ENCODE measurements at regions not wholly inside any gene's neighbourhood (a gene's known extent, or its start where the extent isn't known, plus 50 kb on each side); places are given as distances from the start of the nearest gene placed in this dataset.
A peak's percentile ranks its signal among the peaks of the same experiment; 100 is the strongest.

DNA sequence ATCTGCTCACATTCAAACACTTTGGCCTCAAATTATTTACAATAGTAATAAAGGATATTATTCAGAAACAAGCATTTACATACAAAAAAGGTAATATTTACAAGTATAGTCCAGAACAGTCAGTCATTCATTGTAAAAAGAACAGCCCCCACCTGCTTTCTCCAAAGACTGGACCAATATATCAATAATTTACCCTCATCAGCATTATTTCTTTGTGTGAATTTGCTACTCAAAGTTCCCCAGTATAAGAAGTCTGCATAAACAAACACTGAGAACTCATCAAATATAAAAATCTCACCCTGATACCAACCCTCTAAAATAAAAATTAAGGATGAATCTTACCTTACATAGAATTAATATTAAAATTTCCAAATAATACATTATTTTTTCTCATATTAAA, 267.8 kb upstream of the POU5F2 start:
- Mint-ChIP-seq H3K4me3 (ENCODE audit: unreplicated experiment) (no peak overlapping the region), H3K27ac (ENCODE audit: low read depth, unreplicated experiment) (no peak overlapping the region), H3K27me3 (ENCODE audit: insufficient read depth, unreplicated experiment) (no peaks in the 10 kb centered on the region), H3K36me3 (ENCODE audit: insufficient read depth, unreplicated experiment) (peaks cover 8% of the 10 kb centered on the region), H3K4me1 (ENCODE audit: insufficient read depth, unreplicated experiment) (peaks cover 6% of the 10 kb centered on the region), H3K9me3 (ENCODE audit: unreplicated experiment) (peaks cover 10% of the 10 kb centered on the region)
- BruUV-seq (replicated peaks) = no TSS peak
- TF ChIP-seq, protein P1, sequence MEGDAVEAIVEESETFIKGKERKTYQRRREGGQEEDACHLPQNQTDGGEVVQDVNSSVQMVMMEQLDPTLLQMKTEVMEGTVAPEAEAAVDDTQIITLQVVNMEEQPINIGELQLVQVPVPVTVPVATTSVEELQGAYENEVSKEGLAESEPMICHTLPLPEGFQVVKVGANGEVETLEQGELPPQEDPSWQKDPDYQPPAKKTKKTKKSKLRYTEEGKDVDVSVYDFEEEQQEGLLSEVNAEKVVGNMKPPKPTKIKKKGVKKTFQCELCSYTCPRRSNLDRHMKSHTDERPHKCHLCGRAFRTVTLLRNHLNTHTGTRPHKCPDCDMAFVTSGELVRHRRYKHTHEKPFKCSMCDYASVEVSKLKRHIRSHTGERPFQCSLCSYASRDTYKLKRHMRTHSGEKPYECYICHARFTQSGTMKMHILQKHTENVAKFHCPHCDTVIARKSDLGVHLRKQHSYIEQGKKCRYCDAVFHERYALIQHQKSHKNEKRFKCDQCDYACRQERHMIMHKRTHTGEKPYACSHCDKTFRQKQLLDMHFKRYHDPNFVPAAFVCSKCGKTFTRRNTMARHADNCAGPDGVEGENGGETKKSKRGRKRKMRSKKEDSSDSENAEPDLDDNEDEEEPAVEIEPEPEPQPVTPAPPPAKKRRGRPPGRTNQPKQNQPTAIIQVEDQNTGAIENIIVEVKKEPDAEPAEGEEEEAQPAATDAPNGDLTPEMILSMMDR (IDR thresholded peaks at IDR 0.05; ENCODE audit: unreplicated experiment) = no peak
- ChIA-PET CTCF (no interaction called here), POLR2A (no interaction called here)
- intact Hi-C loops (cut with micrococcal nuclease) = no loop called here
- no peak for DNase-seq (ENCODE audit: unreplicated experiment)

DNA sequence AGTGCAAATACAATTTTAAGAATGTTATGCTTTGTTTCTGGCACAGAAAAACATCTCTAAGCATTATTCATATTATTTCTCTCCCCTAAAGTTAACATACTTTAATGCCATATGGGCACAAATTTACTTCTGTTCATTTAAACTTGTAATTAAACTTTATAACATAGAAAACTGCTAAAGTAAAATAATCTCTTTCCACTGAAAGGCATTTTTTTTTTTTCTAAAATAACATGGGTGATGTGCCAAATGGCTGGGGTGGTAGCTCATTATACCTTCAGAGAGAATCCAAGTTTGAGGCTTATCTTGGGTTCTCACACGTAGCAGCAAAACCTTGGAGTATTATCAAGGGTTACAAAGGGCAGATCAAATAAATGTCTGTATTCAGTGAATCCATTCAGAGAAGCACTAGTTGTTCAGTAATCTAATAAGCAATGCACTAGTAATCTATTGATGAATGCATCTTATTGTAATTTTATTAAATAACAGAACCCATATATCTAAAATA, 257.6 kb upstream of the POU5F2 start:
- H3K4me3 Mint-ChIP-seq (ENCODE audit: unreplicated experiment) = no peak overlapping the region
- H3K9me3 Mint-ChIP-seq (ENCODE audit: unreplicated experiment) = peaks cover 7% of the 10 kb centered on the region

DNA sequence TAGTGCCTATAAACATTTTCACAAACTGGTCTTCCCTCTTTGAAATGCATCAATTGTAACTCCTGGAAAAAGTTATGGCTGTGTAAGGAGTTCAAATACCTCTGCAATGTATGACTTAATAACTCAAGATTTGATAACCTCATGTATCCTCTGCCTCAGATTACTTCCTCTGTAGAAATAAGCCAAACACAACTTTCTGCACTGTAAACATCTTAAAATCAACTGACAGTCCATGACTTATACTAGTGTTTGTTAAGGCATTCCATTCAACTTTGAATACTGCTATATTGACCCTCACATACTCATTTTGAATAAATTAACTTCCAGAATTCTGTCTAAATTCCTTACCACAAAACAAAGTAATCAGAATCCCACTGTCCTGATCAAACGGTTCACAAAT, 256.2 kb upstream of the POU5F2 start:
- DNase-seq (ENCODE audit: unreplicated experiment) = no peak
- POLR2A ChIA-PET = no interaction called here
- Mint-ChIP-seq H3K4me1 (ENCODE audit: insufficient read depth, unreplicated experiment) (no peaks in the 10 kb centered on the region), H3K4me3 (ENCODE audit: unreplicated experiment) (no peak overlapping the region), H3K36me3 (ENCODE audit: insufficient read depth, unreplicated experiment) (no peaks in the 10 kb centered on the region), H3K9me3 (ENCODE audit: unreplicated experiment) (peaks cover 7% of the 10 kb centered on the region), H3K27ac (ENCODE audit: low read depth, unreplicated experiment) (no peak overlapping the region), H3K27me3 (ENCODE audit: insufficient read depth, unreplicated experiment) (no peaks in the 10 kb centered on the region)
- CTCF ChIA-PET = no interaction called here
- BruUV-seq (replicated peaks) = no TSS peak
- intact Hi-C loops (cut with micrococcal nuclease) = no loop called here
- TF ChIP-seq, protein P1 (IDR thresholded peaks at IDR 0.05; ENCODE audit: unreplicated experiment) = no peak

More for the DNA sequence above, 257.6 kb upstream of the POU5F2 start:
- Mint-ChIP-seq H3K36me3 (ENCODE audit: insufficient read depth, unreplicated experiment) (no peaks in the 10 kb centered on the region), H3K4me1 (ENCODE audit: insufficient read depth, unreplicated experiment) (no peaks in the 10 kb centered on the region), H3K27ac (ENCODE audit: low read depth, unreplicated experiment) (no peak overlapping the region), H3K27me3 (ENCODE audit: insufficient read depth, unreplicated experiment) (no peaks in the 10 kb centered on the region)
- TF ChIP-seq, protein P1 (IDR thresholded peaks at IDR 0.05; ENCODE audit: unreplicated experiment) = no peak
- ChIA-PET POLR2A (no interaction called here), CTCF (no interaction called here)
- no peak for DNase-seq (ENCODE audit: unreplicated experiment)
- no TSS peak for BruUV-seq (replicated peaks)
- intact Hi-C loops (cut with micrococcal nuclease) = no loop called here

DNA sequence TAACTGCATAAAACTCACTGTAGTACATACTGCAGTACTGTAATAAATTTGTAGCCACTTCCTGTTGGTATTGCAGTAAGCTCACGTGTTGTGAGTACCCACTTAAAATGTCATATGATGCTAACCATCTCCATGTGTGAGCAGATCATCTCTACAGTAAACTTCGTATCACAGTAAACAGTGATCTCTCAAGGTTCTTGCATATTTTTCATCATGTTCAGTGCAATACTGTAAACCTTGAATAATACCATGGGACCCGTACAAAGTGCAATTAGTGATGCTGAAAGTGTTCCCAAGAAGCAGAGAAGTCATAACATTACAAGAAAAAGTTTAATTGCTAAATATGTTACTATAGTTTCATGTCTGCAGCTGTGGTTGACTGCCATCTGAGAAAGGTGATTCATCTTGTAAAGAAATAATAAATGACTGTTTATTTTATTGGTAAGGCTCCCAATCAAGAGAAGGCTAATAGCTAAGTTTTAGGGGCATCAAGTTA, 253.8 kb upstream of the POU5F2 start:
- Mint-ChIP-seq H3K9me3 (ENCODE audit: unreplicated experiment) (no peaks in the 10 kb centered on the region), H3K4me3 (ENCODE audit: unreplicated experiment) (no peak overlapping the region), H3K4me1 (ENCODE audit: insufficient read depth, unreplicated experiment) (peaks cover 8% of the 10 kb centered on the region), H3K27me3 (ENCODE audit: insufficient read depth, unreplicated experiment) (no peaks in the 10 kb centered on the region), H3K27ac (ENCODE audit: low read depth, unreplicated experiment) (no peak overlapping the region), H3K36me3 (ENCODE audit: insufficient read depth, unreplicated experiment) (no peaks in the 10 kb centered on the region)
- ChIA-PET CTCF (interaction anchor here (0.5 to 0.6 kb wide), 2 partner anchors 74 to 748 kb away, joined by 3 to 5 read pairs; no protein-coding TSS in a partner anchor), POLR2A (interaction anchor here (0.6 kb wide), 1 partner anchor 24 kb away, joined by 3 read pairs; no protein-coding TSS in a partner anchor)
- TF ChIP-seq, protein P1 (IDR thresholded peaks at IDR 0.05; ENCODE audit: unreplicated experiment) = no peak
- no TSS peak for BruUV-seq (replicated peaks)
- intact Hi-C loops (cut with micrococcal nuclease) = no loop called here
- peak; percentile 8 for DNase-seq (ENCODE audit: unreplicated experiment)

Measured in MCF 10A (cell line).